ENCODE measurements at regions not wholly inside any gene's neighbourhood (a gene's known extent, or its start where the extent isn't known, plus 50 kb on each side); places are given as distances from the start of the nearest gene placed in this dataset.

DNA sequence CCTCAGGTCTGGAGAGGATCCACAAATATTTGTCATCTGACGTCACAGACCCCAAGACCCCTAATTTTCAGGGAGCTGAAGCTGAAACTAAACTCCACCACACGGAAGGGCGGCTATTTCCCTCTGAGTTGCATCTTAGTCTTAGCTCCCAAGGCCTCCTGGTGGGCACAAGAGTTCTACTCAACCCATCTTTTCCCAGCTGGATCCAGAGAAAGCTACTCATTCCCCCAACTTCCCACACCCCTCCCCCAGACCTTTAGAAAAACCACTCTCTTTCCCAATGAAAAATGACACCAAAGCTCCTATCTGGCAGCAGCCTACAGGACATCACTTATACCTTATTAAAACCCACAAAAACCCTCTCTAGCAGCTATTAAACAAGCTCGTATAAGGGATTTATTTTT is 67.1 kb upstream of the SLC1A1 start:
- Histone ChIP-seq H3K4me3 (ENCODE audit: low read depth, low read length) (no peak overlapping the region), H3K27me3 (no peaks in the 10 kb centered on the region), H3K4me1 (no peaks in the 10 kb centered on the region), H3K36me3 (no peaks in the 10 kb centered on the region), H3K9me3 (no peaks in the 10 kb centered on the region)
- DNase-seq = no peak
- no peak for TF ChIP-seq CTCF (IDR thresholded peaks at IDR 0.05; ENCODE audit: low read depth, low read length)

DNA sequence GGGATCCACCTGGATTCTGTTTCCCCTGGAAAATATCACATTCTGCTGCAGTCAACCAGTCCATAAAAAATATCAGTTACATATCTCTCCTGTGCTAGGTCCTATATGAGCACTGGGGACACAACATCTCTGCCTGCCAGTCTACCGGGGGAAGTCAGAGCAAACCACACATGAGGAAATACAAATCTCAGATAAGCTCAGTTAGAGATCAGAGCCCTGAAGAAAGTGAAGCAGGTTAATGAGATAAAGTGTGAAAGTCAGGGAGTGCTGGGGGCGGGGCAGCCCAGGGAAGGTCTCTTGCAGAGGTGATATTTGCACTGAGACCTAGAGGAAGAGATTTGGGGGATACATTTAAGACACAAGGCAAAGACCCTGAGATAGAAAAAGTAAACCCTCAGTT is 67.8 kb upstream of the SLC1A1 start:
- Histone ChIP-seq H3K9me3 (no peaks in the 10 kb centered on the region), H3K27me3 (no peaks in the 10 kb centered on the region), H3K4me1 (no peaks in the 10 kb centered on the region), H3K36me3 (no peaks in the 10 kb centered on the region), H3K4me3 (ENCODE audit: low read depth, low read length) (no peak overlapping the region)
- TF ChIP-seq CTCF (IDR thresholded peaks at IDR 0.05; ENCODE audit: low read depth, low read length) = no peak
- no peak for DNase-seq

DNA sequence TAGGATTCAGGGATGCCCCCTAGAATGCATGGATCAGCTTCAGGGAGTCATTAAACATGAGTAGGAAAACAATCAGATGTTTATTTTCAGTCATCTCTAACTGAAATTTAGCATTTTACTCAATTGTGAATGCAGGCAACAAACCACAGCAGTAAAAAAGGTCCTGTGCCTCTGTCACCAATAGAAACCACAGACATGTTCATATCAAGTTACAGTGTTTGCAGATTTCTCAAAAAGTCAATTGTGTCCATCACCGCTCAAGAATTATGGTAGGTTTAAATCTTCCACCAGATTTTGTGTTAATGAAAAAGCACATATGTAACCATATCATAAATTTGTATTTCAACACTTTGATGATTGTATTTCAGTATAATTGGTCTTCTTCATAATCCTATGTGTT is 68.4 kb upstream of the SLC1A1 start:
- no peaks in the 10 kb centered on the region for H3K36me3 ChIP-seq
- H3K4me3 ChIP-seq (ENCODE audit: low read depth, low read length) = no peak overlapping the region
- H3K4me1 ChIP-seq = no peaks in the 10 kb centered on the region
- H3K9me3 ChIP-seq = no peaks in the 10 kb centered on the region
- no peak for DNase-seq
- no peak for TF ChIP-seq CTCF (IDR thresholded peaks at IDR 0.05; ENCODE audit: low read depth, low read length)
- H3K27me3 ChIP-seq = no peaks in the 10 kb centered on the region

DNA sequence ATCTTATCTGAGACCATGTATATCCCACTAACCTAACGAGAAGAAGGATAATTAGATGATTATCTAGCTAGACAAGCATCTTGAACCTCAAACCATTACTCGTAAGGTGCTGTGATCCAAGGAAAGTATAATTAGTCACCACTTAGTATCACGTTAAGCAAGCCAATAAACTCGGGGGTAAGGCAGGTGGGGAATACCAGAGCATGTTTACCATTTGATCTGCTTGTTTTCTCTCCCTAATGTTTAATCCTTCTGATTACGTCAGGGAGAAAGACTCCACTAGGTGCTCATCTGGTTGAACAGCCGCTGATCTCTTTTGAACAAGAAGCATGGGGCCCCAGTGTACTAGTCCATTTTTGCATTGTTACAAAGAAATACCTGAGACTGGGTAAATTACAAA is 69.9 kb upstream of the SLC1A1 start:
- DNase-seq = no peak
- H3K27me3 ChIP-seq = no peaks in the 10 kb centered on the region
- no peaks in the 10 kb centered on the region for H3K4me1 ChIP-seq
- no peak for TF ChIP-seq CTCF (IDR thresholded peaks at IDR 0.05; ENCODE audit: low read depth, low read length)
- no peaks in the 10 kb centered on the region for H3K36me3 ChIP-seq
- H3K4me3 ChIP-seq (ENCODE audit: low read depth, low read length) = no peak overlapping the region
- no peaks in the 10 kb centered on the region for H3K9me3 ChIP-seq

DNA sequence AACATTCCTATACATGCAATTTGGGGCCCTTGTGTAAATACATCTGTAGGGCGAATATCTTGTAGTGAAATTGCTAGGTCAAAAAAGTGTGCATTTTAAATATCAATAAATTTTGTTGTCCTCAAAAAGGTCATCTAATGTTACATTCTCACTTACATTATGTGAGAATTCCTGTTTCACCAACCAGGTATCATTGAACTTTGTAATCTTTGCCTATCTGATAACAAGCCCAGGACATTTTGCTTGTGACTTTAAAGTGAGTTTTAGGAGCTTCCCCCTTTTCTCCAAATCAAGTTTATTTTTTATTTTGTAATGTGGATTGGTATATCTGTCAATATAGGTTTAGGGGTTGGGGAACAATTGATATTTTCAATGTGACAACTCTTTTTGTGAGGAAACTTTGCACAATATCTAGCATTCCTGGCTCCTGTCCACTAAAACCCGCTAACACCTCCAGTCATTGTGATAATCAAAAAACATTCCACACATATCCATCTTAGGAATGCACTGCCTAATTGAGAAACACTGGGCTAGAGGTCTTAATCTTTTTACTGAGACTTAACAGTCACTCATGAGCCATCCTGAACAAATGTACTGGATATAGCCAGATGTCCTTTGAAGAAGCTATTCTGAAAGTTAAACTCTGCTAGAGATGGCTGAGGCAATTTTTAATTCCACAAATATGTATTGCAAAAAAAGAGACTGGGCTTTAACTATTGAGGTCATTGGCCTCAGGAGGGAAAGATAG is 72.5 kb upstream of the SLC1A1 start:
- Histone ChIP-seq H3K9me3 (no peaks in the 10 kb centered on the region), H3K4me1 (no peaks in the 10 kb centered on the region), H3K27me3 (no peaks in the 10 kb centered on the region), H3K36me3 (no peaks in the 10 kb centered on the region), H3K4me3 (ENCODE audit: low read depth, low read length) (no peak overlapping the region)
- no peak for TF ChIP-seq CTCF (IDR thresholded peaks at IDR 0.05; ENCODE audit: low read depth, low read length)
- no peak for DNase-seq

GRCh38 chr9:4416467-4416866 is 73.8 kb upstream of the SLC1A1 start:
- Histone ChIP-seq H3K4me1 (no peaks in the 10 kb centered on the region), H3K36me3 (no peaks in the 10 kb centered on the region), H3K4me3 (ENCODE audit: low read depth, low read length) (no peak overlapping the region), H3K27me3 (no peaks in the 10 kb centered on the region), H3K9me3 (no peaks in the 10 kb centered on the region)
- TF ChIP-seq CTCF (IDR thresholded peaks at IDR 0.05; ENCODE audit: low read depth, low read length) = no peak
- DNase-seq = no peak
